A172 (cell line): ENCODE measurements at regions not wholly inside any gene's neighbourhood (a gene's known extent, or its start where the extent isn't known, plus 50 kb on each side); places are given as distances from the start of the nearest gene placed in this dataset.
A peak's percentile ranks its signal among the peaks of the same experiment; 100 is the strongest.
"Not testable (repeated sequence)": the region's sequence is repeated elsewhere in the genome, so short reads cannot be mapped to it uniquely, and the experiment has no call there.

Experiments used
- DNase-seq: peaks from one replicate; pipeline ENCODE4 v3.0.0-alpha.2; 2015; ENCODE audit warnings: low spot score

DNA sequence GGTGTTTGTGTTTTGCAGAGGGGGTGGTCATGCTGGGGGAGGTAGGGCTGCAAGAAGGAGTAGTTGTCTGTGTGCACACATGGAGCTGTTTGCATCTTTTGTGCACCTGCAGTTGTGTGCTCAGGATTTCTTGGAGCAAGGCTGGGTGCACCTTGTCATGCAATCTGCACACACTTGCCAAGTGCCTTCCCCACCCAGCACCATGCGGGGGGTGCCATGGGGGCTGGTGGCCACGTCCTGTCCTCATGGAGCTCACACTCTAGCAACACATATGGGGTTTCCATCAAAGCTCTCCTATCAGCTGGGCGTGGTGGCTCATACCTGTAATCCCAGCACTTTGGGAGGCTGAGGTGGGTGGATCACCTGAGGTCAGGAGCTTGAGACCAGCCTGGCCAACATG is 111.6 kb downstream of the CRLF3 start:
- not testable (repeated sequence) for DNase-seq

DNA sequence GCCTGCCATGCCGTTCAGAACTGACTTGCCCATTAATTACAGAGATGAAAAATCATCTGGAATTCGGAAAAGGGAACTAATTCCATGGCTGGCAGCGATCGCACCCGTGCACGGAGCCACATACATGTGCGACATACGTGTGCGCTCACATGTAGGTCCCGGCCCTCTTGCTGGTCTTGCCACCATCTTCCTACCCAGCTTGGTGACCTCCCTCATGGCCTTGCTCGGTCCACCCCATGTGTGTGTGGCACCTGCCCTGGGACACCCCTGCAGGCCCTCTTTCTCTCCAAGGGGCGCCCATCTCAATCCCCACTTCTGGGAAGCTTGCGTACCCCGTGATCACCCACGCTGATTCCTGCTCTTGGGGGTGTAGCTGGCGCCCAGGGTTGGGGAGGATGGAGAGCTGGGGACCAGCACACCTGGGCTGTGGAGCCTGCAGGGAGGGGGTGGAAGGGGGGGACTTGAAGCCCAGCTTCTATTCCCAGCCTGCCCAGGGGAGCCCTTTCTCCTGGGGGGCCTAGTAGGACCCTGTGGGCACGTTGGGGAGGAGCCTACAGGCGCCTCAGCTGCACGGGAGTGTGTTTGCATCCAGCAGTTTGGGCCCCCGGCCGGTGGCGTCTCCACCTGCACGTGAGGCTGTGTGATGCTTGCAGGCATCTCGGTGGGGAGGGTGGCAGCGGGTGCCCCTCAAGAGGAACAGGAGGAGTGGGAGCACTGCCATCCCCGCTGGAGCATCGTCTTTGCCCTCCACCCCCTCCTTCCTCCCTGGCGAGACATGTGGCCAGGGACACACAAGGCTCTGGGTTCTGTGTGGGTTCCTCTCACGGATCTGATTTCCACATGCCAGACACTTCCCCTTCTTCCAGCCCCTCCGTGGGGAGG is 112.6 kb downstream of the CRLF3 start:
- not testable (repeated sequence) for DNase-seq

DNA sequence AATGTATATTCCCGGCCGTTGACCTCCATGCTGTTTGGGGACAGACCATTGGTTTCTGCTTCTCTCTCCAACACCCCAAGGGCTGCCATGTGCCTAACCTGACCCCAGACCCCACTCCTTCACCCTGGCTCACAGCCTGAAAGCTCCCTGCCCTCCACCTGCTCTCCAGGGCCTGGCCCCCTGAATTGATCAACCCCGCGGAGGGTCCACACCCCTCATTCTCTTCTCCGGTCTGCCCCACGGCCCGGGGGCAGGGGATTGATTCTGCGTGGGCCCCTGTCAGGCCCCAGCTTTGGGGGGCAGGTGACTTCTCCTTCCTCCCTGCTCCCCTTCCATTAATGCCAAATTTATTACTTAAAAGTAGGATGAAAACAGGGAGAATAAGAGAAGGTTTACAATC is 113.3 kb downstream of the CRLF3 start:
- not testable (repeated sequence) for DNase-seq

DNA sequence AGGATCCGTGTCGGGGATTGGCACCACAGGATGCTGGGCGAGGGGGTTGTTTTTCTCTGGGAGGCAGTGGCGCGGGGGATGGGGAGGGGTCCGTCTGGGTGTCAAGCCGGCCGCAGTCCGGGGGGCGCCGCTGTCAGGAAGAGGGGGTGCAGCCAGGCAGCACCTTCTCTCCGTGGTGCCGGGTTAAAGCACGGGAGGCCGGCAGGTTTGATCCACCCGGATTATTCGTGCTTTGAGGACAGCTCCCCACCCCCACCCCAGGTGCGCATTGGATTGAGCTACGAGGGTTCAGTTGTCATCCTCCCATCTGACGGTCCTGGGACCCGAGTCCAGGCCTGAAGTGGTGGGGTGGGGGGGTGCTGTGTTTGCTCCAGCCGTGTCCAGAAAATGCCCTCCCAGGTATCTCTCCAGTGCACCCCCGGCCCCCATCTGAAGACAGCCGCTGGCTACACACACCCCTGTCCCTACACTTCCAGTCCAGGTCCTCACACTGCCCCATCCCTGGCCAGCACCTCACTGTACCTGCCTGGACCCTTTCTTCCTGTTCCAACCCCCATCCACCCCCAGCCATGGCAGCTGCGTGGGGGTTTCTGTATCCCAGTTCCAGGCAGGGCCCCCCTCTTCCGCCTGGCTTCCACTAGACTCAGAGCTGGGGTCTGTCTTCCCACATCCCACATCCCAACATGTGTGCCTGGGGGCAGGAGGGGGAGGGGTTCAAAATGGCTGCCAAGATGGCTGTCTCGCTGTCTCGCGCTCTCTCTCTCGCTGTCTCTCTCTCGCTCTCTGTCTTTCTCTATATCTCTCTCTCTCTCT is 114.0 kb downstream of the CRLF3 start:
- not testable (repeated sequence) for DNase-seq

DNA sequence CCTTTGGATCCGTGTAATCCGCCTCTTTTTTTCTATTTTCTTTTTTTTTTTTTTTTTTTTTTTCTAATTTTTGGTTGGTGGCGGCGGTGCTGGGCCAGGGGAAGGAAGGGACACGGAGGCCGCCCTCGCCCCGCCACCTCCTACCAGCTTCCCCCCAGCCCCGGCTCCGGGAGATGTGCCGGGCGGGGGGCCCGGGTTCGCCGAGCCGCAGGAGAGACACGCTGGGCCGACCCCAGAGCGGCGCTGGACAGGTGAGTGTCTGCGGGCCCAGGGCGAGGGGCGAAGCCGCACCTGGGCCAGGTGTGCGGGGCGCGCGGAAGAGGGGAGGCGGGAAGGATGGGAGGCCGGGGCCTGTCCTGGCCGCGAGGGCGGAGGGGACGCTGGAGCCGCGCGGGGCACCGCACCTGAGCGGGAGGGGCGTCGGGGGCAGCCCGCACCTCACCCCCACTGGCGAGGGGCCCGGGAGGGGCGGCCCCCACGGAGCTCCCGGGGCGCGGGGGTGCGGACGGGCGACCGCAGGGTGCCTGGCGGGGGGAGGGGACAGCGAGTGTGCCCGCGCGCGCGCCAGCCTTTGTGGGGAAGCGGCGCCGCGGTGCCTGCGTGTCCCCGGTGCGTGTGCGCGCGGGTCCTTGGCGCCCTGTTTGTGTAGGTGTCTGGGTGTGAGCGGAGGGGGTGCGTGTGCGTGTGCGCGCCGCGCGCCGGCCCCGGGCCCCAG is 114.8 kb downstream of the CRLF3 start:
- not testable (repeated sequence) for DNase-seq

DNA sequence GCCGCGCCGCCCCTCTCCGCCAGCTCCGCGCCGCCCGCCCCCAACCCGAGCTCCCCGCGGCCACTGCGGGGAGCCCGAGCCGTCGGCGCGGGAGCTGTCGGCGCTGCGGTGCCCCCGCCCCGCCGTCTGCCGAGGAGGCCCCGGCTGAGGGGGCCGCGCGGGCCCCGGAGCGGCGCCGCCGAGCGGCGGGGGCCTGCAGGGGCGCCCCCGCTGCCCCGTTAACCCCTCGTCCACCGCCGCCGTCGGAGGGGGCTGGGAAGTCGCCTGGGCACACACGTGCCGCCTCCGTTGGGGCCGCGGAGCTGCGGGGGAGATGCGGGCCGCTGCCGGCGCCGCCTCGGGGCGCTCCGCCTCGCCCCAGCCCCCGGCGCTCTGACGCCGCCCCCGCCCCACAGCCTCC is 115.4 kb downstream of the CRLF3 start:
- DNase-seq = not testable (repeated sequence)

DNA sequence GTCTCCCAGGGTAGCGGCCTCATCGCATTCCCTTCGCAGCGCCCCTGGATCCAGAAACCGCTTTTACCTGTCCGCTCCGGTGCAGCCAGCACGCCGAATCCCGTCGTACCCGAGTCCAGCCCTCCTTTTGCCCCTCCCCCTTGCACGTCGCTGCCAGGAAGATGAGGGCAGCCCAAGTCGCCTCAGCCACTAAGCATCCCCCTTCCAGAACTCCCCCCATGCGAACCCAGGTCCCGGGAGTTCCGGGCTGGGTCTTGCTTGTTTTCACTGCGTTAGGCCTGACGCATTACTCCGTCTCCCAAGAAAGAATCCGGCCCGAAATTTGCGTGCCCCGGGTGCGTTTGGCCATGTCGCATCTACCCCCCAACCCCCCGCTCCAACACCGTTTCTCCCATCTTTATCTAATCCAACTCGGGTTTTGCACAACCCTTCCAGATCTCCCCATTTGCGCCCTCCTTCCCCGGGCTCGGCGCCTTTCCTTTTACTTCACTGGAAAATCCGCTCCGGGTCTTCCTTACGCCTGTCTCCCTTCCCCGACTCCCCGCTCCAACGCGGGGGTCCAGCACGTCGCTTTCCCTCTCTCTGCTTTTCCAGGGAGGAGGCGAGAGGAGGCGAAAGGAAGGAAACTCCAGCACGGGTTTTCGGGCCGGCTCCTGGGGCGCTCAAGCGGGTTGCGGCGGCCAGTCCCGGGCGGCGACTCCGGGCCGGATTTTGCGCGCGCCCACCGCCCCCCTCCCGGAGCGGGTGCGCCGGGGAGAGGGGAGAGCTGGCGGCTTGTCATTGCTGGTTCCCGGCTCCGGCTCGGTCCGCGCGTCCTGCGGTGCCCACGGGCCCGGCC is 116.0 kb downstream of the CRLF3 start:
- DNase-seq = peak; percentile 81

- DNase-seq = not testable (repeated sequence)
These were observed 116.7 kb downstream of the CRLF3 start for GRCh38 chr17:30707724-30708240.

- DNase-seq = not testable (repeated sequence)
These were observed 117.8 kb downstream of the CRLF3 start for GRCh38 chr17:30706461-30707335.

DNA sequence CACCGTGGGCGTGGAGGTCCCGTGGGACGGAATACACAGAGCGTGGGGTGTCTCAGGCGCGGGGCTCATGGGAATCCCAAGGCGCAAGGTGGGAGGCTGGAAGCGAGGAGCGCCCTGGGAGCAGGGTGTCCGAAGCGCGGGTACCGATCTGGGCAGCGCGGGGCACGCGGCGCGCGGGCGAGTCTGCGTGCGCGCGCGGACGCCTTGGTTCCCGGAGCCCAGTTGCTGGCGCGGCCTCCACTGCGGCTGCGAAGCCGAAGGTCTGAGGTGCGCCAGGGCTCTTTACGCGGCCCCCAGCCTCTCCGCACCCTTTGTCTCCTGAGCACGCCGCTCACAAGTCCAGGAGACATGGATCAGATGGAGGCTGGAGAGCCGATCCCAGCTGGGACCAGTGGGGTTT is 118.5 kb downstream of the CRLF3 start:
- DNase-seq = not testable (repeated sequence)

DNA sequence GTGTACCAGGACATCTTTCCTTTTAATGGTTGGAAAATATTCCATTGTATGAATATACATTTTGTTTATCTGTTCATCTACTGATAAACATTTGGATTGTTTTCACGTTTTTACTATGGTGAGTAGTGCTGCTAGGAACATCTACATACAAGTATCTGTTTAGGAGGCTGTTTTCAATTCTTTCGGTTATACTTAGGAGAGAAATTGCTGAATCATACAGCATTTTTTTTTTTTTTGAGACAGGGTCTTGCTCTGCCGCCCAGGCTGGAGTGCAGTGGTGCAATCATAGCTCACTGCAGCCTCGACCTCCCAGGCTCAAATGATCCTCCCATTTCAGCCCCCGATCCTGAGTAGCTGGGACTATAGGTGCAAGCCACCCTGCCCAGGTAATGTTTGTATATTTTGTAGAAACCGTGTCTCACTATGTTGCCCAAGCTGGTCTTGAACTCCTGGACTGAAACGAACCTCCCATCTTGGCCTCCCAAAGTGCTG is 122.9 kb downstream of the CRLF3 start:
- no peak for DNase-seq

DNA sequence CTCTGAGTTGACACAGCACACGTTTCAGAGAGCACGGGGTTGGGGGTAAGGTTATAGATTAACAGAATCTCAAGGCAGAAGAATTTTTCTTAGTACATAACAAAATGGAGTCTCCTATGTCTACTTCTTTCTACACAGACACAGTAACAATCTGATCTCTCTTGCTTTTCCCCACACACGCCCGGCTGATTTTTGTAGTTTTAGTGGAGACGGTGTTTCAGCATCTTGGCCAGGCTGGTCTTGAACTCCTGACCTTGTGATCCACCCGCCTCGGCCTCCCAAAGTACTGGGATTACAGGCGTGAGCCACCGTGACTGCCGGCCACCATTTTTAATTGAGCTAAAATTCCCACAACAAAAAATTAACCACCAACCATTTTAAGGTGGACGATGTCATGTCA is 123.7 kb downstream of the CRLF3 start:
- DNase-seq = not testable (repeated sequence)

GRCh38 chr17:30697619-30698460 is 126.7 kb downstream of the CRLF3 start:
- DNase-seq = peak; percentile 63

DNA sequence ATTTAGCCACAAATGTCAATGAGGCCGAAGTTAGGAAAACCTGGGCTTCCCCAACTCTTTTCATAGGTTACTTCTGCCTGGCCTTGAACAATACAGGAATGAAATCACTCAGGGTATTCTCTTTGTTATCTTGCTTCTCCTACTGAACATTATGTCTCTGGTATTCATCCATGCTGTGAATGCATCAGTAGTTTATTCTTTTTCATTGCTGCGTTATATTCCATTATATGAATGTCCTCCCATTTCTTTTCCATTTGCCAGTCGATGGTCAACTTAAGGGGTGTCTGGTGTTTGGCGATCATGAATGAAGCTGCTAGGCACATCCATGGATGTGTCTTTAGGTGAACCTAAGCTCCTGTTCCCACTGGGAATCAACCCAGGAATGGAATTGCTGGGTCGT is 128.3 kb downstream of the CRLF3 start:
- DNase-seq = no peak

GRCh38 chr17:30695265-30695811 is 129.2 kb downstream of the CRLF3 start:
- DNase-seq = peak; percentile 69

DNA sequence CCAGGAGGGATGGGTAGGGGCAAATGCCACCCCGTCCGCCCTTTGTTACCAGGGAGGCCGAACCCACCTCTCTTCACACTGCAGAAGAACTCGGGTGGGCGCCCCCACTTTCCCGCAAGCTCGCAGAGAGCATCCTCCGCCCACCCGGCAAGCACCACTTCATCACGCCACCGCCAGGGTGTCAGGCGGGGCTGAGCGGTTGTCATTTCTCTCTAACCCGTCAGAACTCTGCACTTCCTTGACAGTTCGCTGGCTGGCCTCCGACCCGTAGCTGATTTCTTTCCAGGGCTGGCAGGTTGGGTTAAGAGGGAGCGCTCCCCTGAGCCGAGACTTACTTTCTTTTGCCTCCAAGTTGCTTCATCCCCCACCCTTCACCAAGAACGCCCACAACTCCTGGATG is 130.7 kb downstream of the CRLF3 start:
- not testable (repeated sequence) for DNase-seq

DNA sequence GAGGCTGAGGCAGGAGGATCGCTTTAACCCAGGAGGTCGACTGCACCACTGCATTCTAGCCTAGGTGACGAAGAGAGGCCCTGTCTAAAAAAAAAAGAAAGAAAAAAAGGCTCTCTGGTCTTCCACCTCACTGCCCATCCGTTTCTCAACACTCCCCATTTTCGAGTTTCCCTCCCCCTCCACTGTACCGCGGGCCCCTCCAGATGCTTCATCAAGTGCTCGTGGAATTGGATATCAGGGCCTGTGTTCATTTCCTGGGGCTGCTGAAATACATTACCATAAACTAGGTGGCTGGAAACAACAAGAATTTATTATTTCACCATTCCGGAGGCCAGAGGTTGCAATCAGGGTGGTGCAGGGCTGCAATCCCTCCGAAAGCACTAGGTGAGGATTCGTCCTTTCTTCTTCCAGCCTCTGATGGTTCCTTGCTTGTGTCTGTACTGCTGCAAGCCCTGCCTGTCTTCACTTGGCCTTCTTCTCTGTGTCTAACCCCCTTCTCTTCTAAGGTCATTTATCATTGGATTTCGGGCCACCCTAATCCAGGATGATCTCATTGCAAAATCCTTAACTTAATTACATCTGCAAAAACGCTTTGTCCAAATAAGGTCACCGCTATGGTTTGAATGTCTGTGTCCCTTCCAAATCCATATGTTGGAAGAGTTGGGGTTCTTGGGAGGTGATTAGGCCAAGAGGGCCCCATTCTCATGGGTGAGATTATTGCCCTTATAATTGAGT is 135.1 kb downstream of the CRLF3 start:
- not testable (repeated sequence) for DNase-seq
